IMR-90 (cell line): ENCODE measurements at regions not wholly inside any gene's neighbourhood (a gene's known extent, or its start where the extent isn't known, plus 50 kb on each side); places are given as distances from the start of the nearest gene placed in this dataset.

Experiments used
- ATAC-seq: fragments of 200-7000 bp; cut with Tn5 transposase; 2 replicates; pipeline ENCODE4 v1.9.1; 2020; ENCODE audit warnings: low read depth, mild to moderate bottlenecking, moderate library complexity
- BruUV-seq: library from RNA; stranded (reverse); fragments of 400-500 nt; replicated peaks from 2 replicates; lab custom pipeline; 2021; lab: Mats Ljungman, UMichigan
- CTCF ChIA-PET: fragments of 300-600 bp; formaldehyde crosslinking; extraction: SDS; loops from one replicate; lab custom pipeline; 2021; ENCODE audit warnings: antibody characterized with exemption; lab: Yijun Ruan, JAX
- POLR2A ChIA-PET: fragments of 300-600 bp; sonication (Branson Sonifier 250); formaldehyde crosslinking; loops from one replicate; lab custom pipeline; 2022; ENCODE audit warnings: antibody characterized with exemption; ENCODE audit not compliant: unreplicated experiment; lab: Charles Lee
- DNase-seq: peaks from one replicate; pipeline ENCODE4 v3.0.0; 2013
- H2AFZ ChIP-seq: replicated peaks from 2 replicates; pipeline ENCODE3; 2013; ENCODE audit warnings: low read length, mild to moderate bottlenecking; ENCODE audit not compliant: poor library complexity
- H2AK5ac ChIP-seq: 2 replicates; pipeline ENCODE4 v1.6.1; 2013; ENCODE audit warnings: low read depth, low read length, inconsistent platforms
- H2AK9ac ChIP-seq: replicated peaks from 2 replicates; pipeline ENCODE3; 2013; ENCODE audit warnings: mild to moderate bottlenecking, low read depth, low read length, moderate library complexity; ENCODE audit not compliant: poor library complexity
- H2BK120ac ChIP-seq: 2 replicates; pipeline ENCODE4 v1.6.1; 2013; ENCODE audit warnings: low read depth, low read length, inconsistent platforms
- H2BK15ac ChIP-seq: 3 replicates; pipeline ENCODE4 v1.6.1; 2013; ENCODE audit warnings: low read depth, low read length, inconsistent platforms
- H2BK20ac ChIP-seq: 2 replicates; pipeline ENCODE4 v1.6.1; 2013; ENCODE audit warnings: low read depth, mild to moderate bottlenecking, inconsistent platforms, low read length, moderate library complexity
- H2BK5ac ChIP-seq: 2 replicates; pipeline ENCODE4 v1.6.1; 2013; ENCODE audit warnings: mild to moderate bottlenecking, low read depth, low read length, inconsistent platforms; ENCODE audit not compliant: poor library complexity, severe bottlenecking
- H3K14ac ChIP-seq: replicated peaks from 2 replicates; pipeline ENCODE4 v1.6.1; 2013; ENCODE audit warnings: low read depth, low read length, inconsistent platforms
- H3K18ac ChIP-seq: 2 replicates; pipeline ENCODE4 v1.6.1; 2013; ENCODE audit warnings: low read depth, low read length, control low read depth
- H3K23ac ChIP-seq: 2 replicates; pipeline ENCODE4 v1.6.1; 2013; ENCODE audit warnings: low read depth, low read length, inconsistent platforms
- H3K27ac ChIP-seq: 2 replicates; pipeline ENCODE4 v1.5.1; 2013; ENCODE audit warnings: mild to moderate bottlenecking, control low read depth, low read length; ENCODE audit not compliant: insufficient read depth
- H3K27me3 ChIP-seq: 2 replicates; pipeline ENCODE4 v1.6.1; 2013; ENCODE audit warnings: low read length; ENCODE audit not compliant: control insufficient read depth, insufficient read depth
- H3K36me3 ChIP-seq: 2 replicates; pipeline ENCODE4 v1.6.1; 2013; ENCODE audit warnings: low read length, mixed read lengths; ENCODE audit not compliant: control insufficient read depth, insufficient read depth
- H3K4ac ChIP-seq: 2 replicates; pipeline ENCODE4 v1.6.1; 2013; ENCODE audit warnings: low read depth, low read length, inconsistent platforms
- H3K4me1 ChIP-seq: 2 replicates; pipeline ENCODE4 v1.6.1; 2013; ENCODE audit warnings: low read length, mixed read lengths; ENCODE audit not compliant: control insufficient read depth, insufficient read depth
- H3K4me2 ChIP-seq: 2 replicates; pipeline ENCODE4 v1.6.1; 2013; ENCODE audit warnings: low read depth, mild to moderate bottlenecking, control low read depth, low read length, moderate library complexity
- H3K4me3 ChIP-seq: 2 replicates; pipeline ENCODE4 v1.5.1; 2013; ENCODE audit warnings: low read depth, mild to moderate bottlenecking, control low read depth, low read length, moderate library complexity; ENCODE audit not compliant: insufficient read depth
- H3K56ac ChIP-seq: 2 replicates; pipeline ENCODE4 v1.6.1; 2013; ENCODE audit warnings: low read length, inconsistent platforms; ENCODE audit not compliant: insufficient read depth; ENCODE audit errors: extremely low read depth
- H3K79me1 ChIP-seq, 2 experiments: 2 replicates each; pipeline ENCODE4 v1.6.1; 2013; ENCODE audit warnings: low read length in 2 of 2, inconsistent platforms in 1 of 2, low read depth in 1 of 2
- H3K9ac ChIP-seq: 2 replicates; pipeline ENCODE4 v1.6.1; 2013; ENCODE audit warnings: low read depth, low read length, control low read depth
- H3K9me1 ChIP-seq: 2 replicates; pipeline ENCODE4 v1.6.1; 2013; ENCODE audit warnings: low read length, inconsistent platforms; ENCODE audit not compliant: insufficient read depth
- H3K9me3 ChIP-seq: 2 replicates; pipeline ENCODE4 v1.6.1; 2013; ENCODE audit warnings: low read length; ENCODE audit not compliant: control insufficient read depth, insufficient read depth
- H4K20me1 ChIP-seq: 2 replicates; pipeline ENCODE4 v1.6.1; 2013; ENCODE audit warnings: low read length, inconsistent platforms; ENCODE audit not compliant: insufficient read depth
- H4K5ac ChIP-seq: 2 replicates; pipeline ENCODE4 v1.6.1; 2013; ENCODE audit warnings: mild to moderate bottlenecking, low read depth, low read length, control low read depth
- H4K8ac ChIP-seq, 2 experiments: 2 replicates each; pipeline ENCODE4 v1.6.1; 2013; ENCODE audit warnings: low read depth in 2 of 2, low read length in 2 of 2, control low read depth in 1 of 2, inconsistent platforms in 1 of 2
- H4K91ac ChIP-seq: 2 replicates; pipeline ENCODE4 v1.6.1; 2013; ENCODE audit warnings: low read depth, low read length, inconsistent platforms; ENCODE audit not compliant: insufficient read depth
- CEBPB ChIP-seq: IDR thresholded peaks from 2 replicates; pipeline ENCODE4 v1.6.1; 2012; ENCODE audit warnings: low read depth, low read length, improper control_type of control experiment
- RFX5 ChIP-seq: IDR thresholded peaks from 2 replicates; pipeline ENCODE4 v1.8.0; 2012; ENCODE audit warnings: low read depth, mild to moderate bottlenecking, low read length, moderate library complexity
- WGBS, 2 experiments: methylation state at CpG; one replicate each; pipeline versions ENCODE4 v1.1.5 to v1.1.7; 2013; ENCODE audit warnings: missing lambda C conversion rate in 2 of 2; ENCODE audit not compliant: insufficient read length in 1 of 2; ENCODE audit errors: extremely low coverage in 2 of 2; 5-methylcytosine and 5-hydroxymethylcytosine counted together
- dilution Hi-C: fragments of 300-500 bp; cut with HindIII; formaldehyde crosslinking; loops from one replicate; pipeline ENCODE4 v1.14.3; 2018; ENCODE audit warnings: low sequenced_read_pairs; ENCODE audit not compliant: unreplicated experiment
- in situ Hi-C: fragments of 300-500 bp; cut with MboI; formaldehyde crosslinking; loops from 3 replicates; pipeline ENCODE4 v1.14.3; 2019; ENCODE audit warnings: low sequenced_read_pairs, inconsistent platforms, mixed read lengths
- intact Hi-C: fragments of 100-400 bp; cut with micrococcal nuclease; formaldehyde crosslinking; loops from 2 replicates; pipeline ENCODE4 v1.10.0; 2022

GRCh38 chr11:121892131-121892681 lies 223.8 kb downstream of the BLID start:
- Histone ChIP-seq H3K4me3 (no peak overlapping the region), H3K9ac (no peak overlapping the region), H3K4me1 (peaks cover 22% of the 10 kb centered on the region; the same call in 1 of the 2 replicates), H3K27me3 (no peaks in the 10 kb centered on the region), H4K8ac (0 out of 4 replicates have a peak overlapping the region, but pooled peaks of 1 of the 2 experiments have one; percentile 2), H2AFZ (no peak overlapping the region), H3K4me2 (no peak overlapping the region), H2BK120ac (peak overlapping the region; percentile 71), H4K91ac (peak overlapping the region; percentile 41; the same call in 1 of the 2 replicates), H2BK5ac (peak overlapping the region; percentile 83), H3K56ac (no peak overlapping the region), H3K36me3 (no peaks in the 10 kb centered on the region), H4K5ac (no peak overlapping the region), H3K18ac (peak overlapping the region; percentile 71; the same call in 1 of the 2 replicates), H2AK9ac (peak overlapping the region; percentile 7), H3K9me3 (no peaks in the 10 kb centered on the region), H2BK15ac (peak overlapping the region; percentile 76; the same call in 2 of the 3 replicates), H3K79me1 (no peaks in the 10 kb centered on the region), H2BK20ac (peak overlapping the region; percentile 51; the same call in 1 of the 2 replicates), H3K14ac (0 out of 2 replicates have a peak overlapping the region, but pooled peaks have one; percentile 92), H3K4ac (peak overlapping the region; percentile 11; the same call in 1 of the 2 replicates), H3K9me1 (0 out of 2 replicates have a peak, but pooled peaks cover 8% of the 10 kb centered on the region), H3K27ac (no peak overlapping the region), H2AK5ac (peak overlapping the region; percentile 78; the same call in 1 of the 2 replicates), H4K20me1 (no peaks in the 10 kb centered on the region), H3K23ac (peak overlapping the region; percentile 7; the same call in 1 of the 2 replicates)
- peak; percentile 56 for DNase-seq
- intact Hi-C loops (loop anchor here (5.0 kb wide), 1 partner anchor 40 kb away; no protein-coding TSS in a partner anchor), in situ Hi-C loops (no loop called here), dilution Hi-C loops (no loop called here)
- CTCF ChIA-PET = no interaction called here
- TF ChIP-seq CEBPB (peak; percentile 85), RFX5 (no peak)
- no TSS peak for BruUV-seq
- POLR2A ChIA-PET = no interaction called here
- WGBS, 2 experiments = no CpG with 5 or more reads among the region's 3 CpGs
- ATAC-seq = no peak; the same call in 1 of the 2 replicates
